ENCODE measurements at regions not wholly inside any gene's neighbourhood (a gene's known extent, or its start where the extent isn't known, plus 50 kb on each side); places are given as distances from the start of the nearest gene placed in this dataset.

- TF ChIP-seq ZBTB39 (CRISPR knock-in tag; IDR thresholded peaks at IDR 0.05) (no peak), ZNF747 (CRISPR knock-in tag; IDR thresholded peaks at IDR 0.05; ENCODE audit: borderline replicate concordance) (no peak), MAFK (conservative IDR thresholded peaks at IDR 0.05 in 1 of 2, IDR thresholded peaks at IDR 0.05 in 1 of 2; ENCODE audit: low read length in 2 of 2) (peak; percentile 57 to 87; a peak in 3 of 4 replicates), MAFF (IDR thresholded peaks at IDR 0.05; ENCODE audit: low read depth, low read length) (peak; percentile 80)
- TF ChIP-seq, protein P1, sequence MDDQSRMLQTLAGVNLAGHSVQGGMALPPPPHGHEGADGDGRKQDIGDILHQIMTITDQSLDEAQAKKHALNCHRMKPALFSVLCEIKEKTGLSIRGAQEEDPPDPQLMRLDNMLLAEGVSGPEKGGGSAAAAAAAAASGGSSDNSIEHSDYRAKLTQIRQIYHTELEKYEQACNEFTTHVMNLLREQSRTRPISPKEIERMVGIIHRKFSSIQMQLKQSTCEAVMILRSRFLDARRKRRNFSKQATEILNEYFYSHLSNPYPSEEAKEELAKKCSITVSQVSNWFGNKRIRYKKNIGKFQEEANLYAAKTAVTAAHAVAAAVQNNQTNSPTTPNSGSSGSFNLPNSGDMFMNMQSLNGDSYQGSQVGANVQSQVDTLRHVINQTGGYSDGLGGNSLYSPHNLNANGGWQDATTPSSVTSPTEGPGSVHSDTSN (CRISPR knock-in tag; IDR thresholded peaks at IDR 0.05; ENCODE audit: borderline replicate concordance): no peak
- TF ChIP-seq, protein P2, sequence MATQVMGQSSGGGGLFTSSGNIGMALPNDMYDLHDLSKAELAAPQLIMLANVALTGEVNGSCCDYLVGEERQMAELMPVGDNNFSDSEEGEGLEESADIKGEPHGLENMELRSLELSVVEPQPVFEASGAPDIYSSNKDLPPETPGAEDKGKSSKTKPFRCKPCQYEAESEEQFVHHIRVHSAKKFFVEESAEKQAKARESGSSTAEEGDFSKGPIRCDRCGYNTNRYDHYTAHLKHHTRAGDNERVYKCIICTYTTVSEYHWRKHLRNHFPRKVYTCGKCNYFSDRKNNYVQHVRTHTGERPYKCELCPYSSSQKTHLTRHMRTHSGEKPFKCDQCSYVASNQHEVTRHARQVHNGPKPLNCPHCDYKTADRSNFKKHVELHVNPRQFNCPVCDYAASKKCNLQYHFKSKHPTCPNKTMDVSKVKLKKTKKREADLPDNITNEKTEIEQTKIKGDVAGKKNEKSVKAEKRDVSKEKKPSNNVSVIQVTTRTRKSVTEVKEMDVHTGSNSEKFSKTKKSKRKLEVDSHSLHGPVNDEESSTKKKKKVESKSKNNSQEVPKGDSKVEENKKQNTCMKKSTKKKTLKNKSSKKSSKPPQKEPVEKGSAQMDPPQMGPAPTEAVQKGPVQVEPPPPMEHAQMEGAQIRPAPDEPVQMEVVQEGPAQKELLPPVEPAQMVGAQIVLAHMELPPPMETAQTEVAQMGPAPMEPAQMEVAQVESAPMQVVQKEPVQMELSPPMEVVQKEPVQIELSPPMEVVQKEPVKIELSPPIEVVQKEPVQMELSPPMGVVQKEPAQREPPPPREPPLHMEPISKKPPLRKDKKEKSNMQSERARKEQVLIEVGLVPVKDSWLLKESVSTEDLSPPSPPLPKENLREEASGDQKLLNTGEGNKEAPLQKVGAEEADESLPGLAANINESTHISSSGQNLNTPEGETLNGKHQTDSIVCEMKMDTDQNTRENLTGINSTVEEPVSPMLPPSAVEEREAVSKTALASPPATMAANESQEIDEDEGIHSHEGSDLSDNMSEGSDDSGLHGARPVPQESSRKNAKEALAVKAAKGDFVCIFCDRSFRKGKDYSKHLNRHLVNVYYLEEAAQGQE (IDR thresholded peaks at IDR 0.05; ENCODE audit: borderline replicate concordance in 1 of 2, low read depth in 1 of 2, low read length in 2 of 2): no peak
- no peak overlapping the region for H3K4me2 ChIP-seq (ENCODE audit: low read depth, low read length)
- H2AFZ ChIP-seq (ENCODE audit: low read length): no peak overlapping the region
- FAIRE-seq: no peak
- CTCF ChIA-PET (ENCODE audit: low intra/inter-chr PET ratio, low total read pairs): no interaction called here
- BruUV-seq (replicated peaks): no TSS peak
- WGBS (ENCODE audit: low lambda C conversion rate): 0% methylated on average over 1 of the region's 1 CpG
- no peak overlapping the region for H3K4me3 ChIP-seq (replicated peaks in 1 of 3; ENCODE audit: insufficient read depth in 1 of 3, low read depth in 2 of 3, low read length in 3 of 3)
- H3K79me2 ChIP-seq (ENCODE audit: insufficient read depth, low read length): no peaks in the 10 kb centered on the region
- POLR2A ChIA-PET: no interaction called here
- intact Hi-C loops (cut with micrococcal nuclease; ENCODE audit: unreplicated experiment): no loop called here
- H3K27ac ChIP-seq (ENCODE audit: extremely low read length, insufficient read depth, low read length): no peak overlapping the region
- H3K36me3 ChIP-seq (replicated peaks in 1 of 2; ENCODE audit: control insufficient read depth in 1 of 2, insufficient read depth in 2 of 2, low read length in 2 of 2): no peaks in the 10 kb centered on the region
- H3K4me1 ChIP-seq (ENCODE audit: insufficient read depth, low read length): no peaks in the 10 kb centered on the region
- no peak for ATAC-seq
- no peaks in the 10 kb centered on the region for H3K27me3 ChIP-seq (ENCODE audit: control insufficient read depth in 1 of 2, insufficient read depth in 2 of 2, low read length in 2 of 2)
- no peaks in the 10 kb centered on the region for H3K9me3 ChIP-seq (ENCODE audit: low read length)
- H3K9ac ChIP-seq (ENCODE audit: insufficient read depth, low read depth, low read length): no peak overlapping the region
- no peaks in the 10 kb centered on the region for H4K20me1 ChIP-seq (ENCODE audit: insufficient read depth, low read length)
- no peak for DNase-seq (ENCODE audit: low spot score)
- in situ Hi-C loops (cut with HindIII; ENCODE audit: extremely low pct_ligation_motif_present, low pct_unique_long_range_greater_than_20kb): no loop called here
Observed at GRCh38 chr4:64125354-64125753, 283.9 kb downstream of the TECRL start.

Data from HepG2 (cell line).